Colon (tissue), 2 donors: ENCODE measurements at regions not wholly inside any gene's neighbourhood (a gene's known extent, or its start where the extent isn't known, plus 50 kb on each side); places are given as distances from the start of the nearest gene placed in this dataset.
"Not testable (repeated sequence)": the region's sequence is repeated elsewhere in the genome, so short reads cannot be mapped to it uniquely, and the experiment has no call there.

Source experiments
- FAIRE-seq: peaks from 2 replicates; lab custom pipeline; 2012; peaks lifted over from hg19 to GRCh38; lab: Jason Lieb, UNC
- donor health status: control.
- donor health status: control.

GRCh38 chr12:102344691-102345090, 135.7 kb downstream of the IGF1 start:
- no peak for FAIRE-seq

GRCh38 chr12:102343361-102344121, 136.8 kb downstream of the IGF1 start:
- no peak for FAIRE-seq

GRCh38 chr12:102342281-102343006, 137.9 kb downstream of the IGF1 start:
- FAIRE-seq = no peak

- FAIRE-seq = peak; percentile 41
These were observed 137.1 kb upstream of the PMCH start for GRCh38 chr12:102334765-102335164.

GRCh38 chr12:102331419-102331818, 133.8 kb upstream of the PMCH start:
- no peak for FAIRE-seq

- no peak for FAIRE-seq
These were observed 132.2 kb upstream of the PMCH start for GRCh38 chr12:102329883-102330282.

- FAIRE-seq = no peak
These were observed 129.3 kb upstream of the PMCH start for GRCh38 chr12:102326982-102327381.

GRCh38 chr12:102325108-102325507, 127.5 kb upstream of the PMCH start:
- not testable (repeated sequence) for FAIRE-seq

GRCh38 chr12:102323799-102324198, 126.2 kb upstream of the PMCH start:
- FAIRE-seq = no peak

GRCh38 chr12:102322254-102322653, 124.6 kb upstream of the PMCH start:
- FAIRE-seq = no peak

- no peak for FAIRE-seq
These were observed 123.9 kb upstream of the PMCH start for GRCh38 chr12:102321305-102322082.

GRCh38 chr12:102317155-102317554, 119.5 kb upstream of the PMCH start:
- FAIRE-seq = no peak

- FAIRE-seq = no peak
These were observed 119.1 kb upstream of the PMCH start for GRCh38 chr12:102316723-102317122.

GRCh38 chr12:102314821-102315220, 117.2 kb upstream of the PMCH start:
- FAIRE-seq = no peak

GRCh38 chr12:102313116-102313971, 115.7 kb upstream of the PMCH start:
- FAIRE-seq = not testable (repeated sequence)

- FAIRE-seq = no peak
These were observed 107.9 kb upstream of the PMCH start for GRCh38 chr12:102305486-102305885.

GRCh38 chr12:102304667-102305066, 107.0 kb upstream of the PMCH start:
- FAIRE-seq = not testable (repeated sequence)

GRCh38 chr12:102302553-102302952, 104.9 kb upstream of the PMCH start:
- FAIRE-seq = no peak

- no peak for FAIRE-seq
These were observed 103.9 kb upstream of the PMCH start for GRCh38 chr12:102301547-102301946.

GRCh38 chr12:102300824-102301461, 103.3 kb upstream of the PMCH start:
- no peak for FAIRE-seq

GRCh38 chr12:102299731-102300130, 102.1 kb upstream of the PMCH start:
- FAIRE-seq = no peak
